ENCODE measurements at regions not wholly inside any gene's neighbourhood (a gene's known extent, or its start where the extent isn't known, plus 50 kb on each side); places are given as distances from the start of the nearest gene placed in this dataset.

- no peak overlapping the region for H3K27ac ChIP-seq (ENCODE audit: low read depth in 2 of 2, low read length in 1 of 2)
- H3F3A ChIP-seq (replicated peaks; ENCODE audit: insufficient read depth): no peaks in the 10 kb centered on the region
- no peak for TF ChIP-seq CHD2 (IDR thresholded peaks at IDR 0.05; ENCODE audit: low read length, partially characterized antibody)
- TF ChIP-seq JUND (IDR thresholded peaks at IDR 0.05): no peak
- no peak for TF ChIP-seq PBX3 (IDR thresholded peaks at IDR 0.05)
- no peak for TF ChIP-seq REST (IDR thresholded peaks at IDR 0.05; ENCODE audit: low read depth, low read length)
- no peak for TF ChIP-seq RXRA (IDR thresholded peaks at IDR 0.05; ENCODE audit: borderline replicate concordance, low read depth)
- TF ChIP-seq NFIC (IDR thresholded peaks at IDR 0.05; ENCODE audit: borderline replicate concordance): no peak
- no peak for TF ChIP-seq RAD21 (IDR thresholded peaks at IDR 0.05; ENCODE audit: low read length)
- TF ChIP-seq FOXJ3 (CRISPR knock-in tag; IDR thresholded peaks at IDR 0.05): no peak
- TF ChIP-seq IRF3 (IDR thresholded peaks at IDR 0.05; ENCODE audit: low read depth, low read length): no peak
- no peak for TF ChIP-seq SIN3A (IDR thresholded peaks at IDR 0.05; ENCODE audit: borderline replicate concordance, low read depth, low read length)
- TF ChIP-seq GATA2 (CRISPR knock-in tag; IDR thresholded peaks at IDR 0.05): no peak
- no peak for TF ChIP-seq NRF1 (IDR thresholded peaks at IDR 0.05; ENCODE audit: low read depth, low read length)
- TF ChIP-seq POLR2AphosphoS5 (IDR thresholded peaks at IDR 0.05; ENCODE audit: low read depth, low read length): no peak
- TF ChIP-seq USF2 (IDR thresholded peaks at IDR 0.05; ENCODE audit: borderline replicate concordance, low read depth, low read length): no peak
- TF ChIP-seq CTCF (IDR thresholded peaks at IDR 0.05): no peak
- 90% methylated on average over 11 of the region's 20 CpGs for WGBS (ENCODE audit: low lambda C conversion rate)
- CTCF ChIA-PET: interaction anchor here (0.8 to 1.7 kb wide), 3 partner anchors 14 to 138 kb away, joined by 3 to 4 read pairs (median 3); no protein-coding TSS in a partner anchor
- DNase-seq: no peak
- H3K9me3 ChIP-seq: no peaks in the 10 kb centered on the region
- H3K4me3 ChIP-seq (ENCODE audit: low read depth in 2 of 2, low read length in 1 of 2): no peak overlapping the region
- H4K20me1 ChIP-seq (ENCODE audit: insufficient read depth): no peaks in the 10 kb centered on the region
- no peaks in the 10 kb centered on the region for H3K27me3 ChIP-seq (ENCODE audit: insufficient read depth)
- H2AFZ ChIP-seq (ENCODE audit: low read depth): no peak overlapping the region
- no peaks in the 10 kb centered on the region for H3K9me2 ChIP-seq
- POLR2A ChIA-PET: no interaction called here
- H3K36me3 ChIP-seq (replicated peaks in 1 of 2; ENCODE audit: control insufficient read depth in 1 of 2, insufficient read depth in 2 of 2, low read length in 1 of 2): no peaks in the 10 kb centered on the region
- no peaks in the 10 kb centered on the region for H3K4me1 ChIP-seq (ENCODE audit: control insufficient read depth in 1 of 2, insufficient read depth in 2 of 2, low read depth in 1 of 2, low read length in 1 of 2)
- no peak overlapping the region for H3K4me2 ChIP-seq
- no peak overlapping the region for H3K9ac ChIP-seq
- no peaks in the 10 kb centered on the region for H3K79me2 ChIP-seq (ENCODE audit: insufficient read depth)
Observed at GRCh38 chr1:9441451-9442133, 97.7 kb upstream of the SLC25A33 start.
